CD14-positive monocyte (primary cell): ENCODE measurements at regions not wholly inside any gene's neighbourhood (a gene's known extent, or its start where the extent isn't known, plus 50 kb on each side); places are given as distances from the start of the nearest gene placed in this dataset.

ENCODE experiments used
- DNase-seq, 3 donors: peaks; one replicate each; pipeline ENCODE4 v3.0.0-alpha.2; 2011 to 2022
- H2AFZ ChIP-seq: 2 replicates; pipeline ENCODE4 v1.6.0; 2012; ENCODE audit warnings: mild to moderate bottlenecking, low read depth, low read length, inconsistent platforms; ENCODE audit not compliant: insufficient read depth, poor library complexity, severe bottlenecking
- H3K27ac ChIP-seq, 2 donors: 1 replicate in 1 of 2; 2 replicates in 1 of 2; pipeline ENCODE4 v1.5.1; 2012 to 2013; ENCODE audit warnings: low read length in 2 of 2, control low read depth in 1 of 2, inconsistent platforms in 1 of 2, low read depth in 1 of 2, mild to moderate bottlenecking in 1 of 2
- H3K27me3 ChIP-seq, 2 donors: one replicate each; pipeline versions ENCODE4 v1.6.0 to v1.6.1; 2011 to 2013; ENCODE audit warnings: low read length in 2 of 2; ENCODE audit not compliant: control insufficient read depth in 2 of 2, insufficient read depth in 2 of 2
- H3K36me3 ChIP-seq, 2 donors: replicated peaks in 1 of 2; 1 replicate in 1 of 2; 2 replicates in 1 of 2; pipeline versions ENCODE4 v1.5.1 to v1.6.1; 2012 to 2013; ENCODE audit warnings: low read length in 2 of 2, control low read depth in 1 of 2, inconsistent platforms in 1 of 2, mild to moderate bottlenecking in 1 of 2; ENCODE audit not compliant: insufficient read depth in 2 of 2, control insufficient read depth in 1 of 2
- H3K4me1 ChIP-seq, 2 donors: 1 replicate in 1 of 2; 2 replicates in 1 of 2; pipeline versions ENCODE4 v1.5.1 to v1.6.1; 2012 to 2013; ENCODE audit warnings: low read length in 2 of 2, control low read depth in 1 of 2, inconsistent platforms in 1 of 2, mild to moderate bottlenecking in 1 of 2, moderate library complexity in 1 of 2; ENCODE audit not compliant: insufficient read depth in 2 of 2, control insufficient read depth in 1 of 2
- H3K4me2 ChIP-seq: replicated peaks from 2 replicates; pipeline ENCODE3; 2012; ENCODE audit warnings: low read length, moderate library complexity, mild to moderate bottlenecking; ENCODE audit not compliant: poor library complexity, severe bottlenecking; ENCODE audit errors: extremely low read depth
- H3K4me3 ChIP-seq, 3 experiments: fragments of 200-600 bp in 1 of 3; sonication (generic) in 1 of 3; replicated peaks in 1 of 3; 1 replicate in 2 of 3; 2 replicates in 1 of 3; pipeline ENCODE4 v1.5.1; 2011 to 2013; ENCODE audit warnings: low read length in 3 of 3, mild to moderate bottlenecking in 3 of 3, control low read depth in 2 of 3, low read depth in 2 of 3, inconsistent platforms in 1 of 3, moderate library complexity in 1 of 3
- H3K79me2 ChIP-seq: 2 replicates; pipeline ENCODE4 v1.6.0; 2012; ENCODE audit warnings: mild to moderate bottlenecking, control low read depth, inconsistent platforms, low read length, moderate library complexity; ENCODE audit not compliant: insufficient read depth
- H3K9ac ChIP-seq: 2 replicates; pipeline ENCODE4 v1.6.0; 2017; ENCODE audit warnings: low read length, mild to moderate bottlenecking; ENCODE audit not compliant: insufficient read depth, poor library complexity, severe bottlenecking
- H3K9me3 ChIP-seq, 2 donors: replicated peaks in 1 of 2; 1 replicate in 1 of 2; 2 replicates in 1 of 2; pipeline versions ENCODE4 v1.5.1 to v1.6.1; 2012 to 2013; ENCODE audit warnings: low read length in 2 of 2, control low read depth in 1 of 2; ENCODE audit not compliant: control insufficient read depth in 1 of 2, insufficient read depth in 1 of 2
- H4K20me1 ChIP-seq: 2 replicates; pipeline ENCODE4 v1.6.0; 2012; ENCODE audit warnings: mild to moderate bottlenecking, low read length, control low read depth, moderate library complexity; ENCODE audit not compliant: insufficient read depth
- H3K27ac Mint-ChIP-seq, 7 donors: one replicate each; pipeline ENCODE4 v1.8.0; 2020; ENCODE audit warnings: mild to moderate bottlenecking in 7 of 7, mixed read lengths in 7 of 7, moderate library complexity in 6 of 7, inconsistent platforms in 2 of 7
- H3K27me3 Mint-ChIP-seq, 3 donors: one replicate each; pipeline ENCODE4 v1.8.0; 2021 to 2022; ENCODE audit warnings: low read depth in 3 of 3, mild to moderate bottlenecking in 3 of 3, mixed read lengths in 3 of 3, moderate library complexity in 3 of 3, inconsistent platforms in 1 of 3
- H3K36me3 Mint-ChIP-seq, 2 donors: one replicate each; pipeline ENCODE4 v1.8.0; 2020; ENCODE audit warnings: mixed read lengths in 2 of 2, inconsistent platforms in 1 of 2, mild to moderate bottlenecking in 1 of 2
- H3K4me1 Mint-ChIP-seq: one replicate; pipeline ENCODE4 v1.8.0; 2020; ENCODE audit warnings: mild to moderate bottlenecking, mixed read lengths
- H3K4me3 Mint-ChIP-seq, 2 donors: one replicate each; pipeline ENCODE4 v1.8.0; 2020; ENCODE audit warnings: mild to moderate bottlenecking in 2 of 2, mixed read lengths in 2 of 2, moderate library complexity in 1 of 2
- H3K9me3 Mint-ChIP-seq, 7 donors: one replicate each; pipeline ENCODE4 v1.8.0; 2020 to 2022; ENCODE audit warnings: mixed read lengths in 7 of 7, mild to moderate bottlenecking in 6 of 7, moderate library complexity in 6 of 7, inconsistent platforms in 2 of 7
- CTCF ChIP-seq: fragments of 200-600 bp; IDR thresholded peaks from one replicate; pipeline ENCODE4 v1.8.0; 2022; ENCODE audit warnings: antibody characterized with exemption, mild to moderate bottlenecking
- WGBS: methylation state at CpG from one replicate; pipeline ENCODE4 v1.1.5; 2013; ENCODE audit warnings: missing lambda C conversion rate; ENCODE audit not compliant: insufficient coverage; 5-methylcytosine and 5-hydroxymethylcytosine counted together
- intact Hi-C, 2 donors: fragments of 100-400 bp; cut with micrococcal nuclease; formaldehyde crosslinking; loops; one replicate each; pipeline versions ENCODE4 v1.15.0 to v1.15.1; 2023

- Histone ChIP-seq H3K4me1 (no peaks in the 10 kb centered on the region), H3K27ac (no peak overlapping the region), H4K20me1 (no peaks in the 10 kb centered on the region), H3K27me3 (no peaks in the 10 kb centered on the region), H3K9ac (no peak overlapping the region), H3K9me3 (peaks cover 0 to 3% of the 10 kb centered on the region in 2 donors), H2AFZ (no peak overlapping the region), H3K79me2 (no peaks in the 10 kb centered on the region), H3K36me3 (no peaks in the 10 kb centered on the region), H3K4me3 (no peak overlapping the region), H3K4me2 (no peak overlapping the region)
- no peak overlapping the region for H3K4me3 Mint-ChIP-seq
- TF ChIP-seq CTCF: no peak
- intact Hi-C loops: no loop called here
- no peak for DNase-seq
- H3K4me1 Mint-ChIP-seq: no peaks in the 10 kb centered on the region
- peaks cover 0 to 3% (median 0%) of the 10 kb centered on the region in 3 donors for H3K27me3 Mint-ChIP-seq
- no CpG with 5 or more reads among the region's 5 CpGs for WGBS
- H3K9me3 Mint-ChIP-seq: peaks cover 0 to 6% (median 3%) of the 10 kb centered on the region in 7 donors
- H3K36me3 Mint-ChIP-seq: no peaks in the 10 kb centered on the region
- no peak overlapping the region for H3K27ac Mint-ChIP-seq
Measured at GRCh38 chr13:103731959-103732358, 665.7 kb upstream of the SLC10A2 start.

GRCh38 chr13:103730407-103730806, 664.2 kb upstream of the SLC10A2 start:
- H3K36me3 Mint-ChIP-seq: no peaks in the 10 kb centered on the region
- no peak overlapping the region for H3K4me3 ChIP-seq
- WGBS: 86% methylated on average over 6 of the region's 6 CpGs
- no peaks in the 10 kb centered on the region for H3K27me3 ChIP-seq
- no peak overlapping the region for H2AFZ ChIP-seq
- no peaks in the 10 kb centered on the region for H3K79me2 ChIP-seq
- H3K27ac ChIP-seq: no peak overlapping the region
- H3K4me1 ChIP-seq: no peaks in the 10 kb centered on the region
- H3K9ac ChIP-seq: no peak overlapping the region
- no peak overlapping the region for H3K27ac Mint-ChIP-seq
- H3K36me3 ChIP-seq: no peaks in the 10 kb centered on the region
- intact Hi-C loops: no loop called here
- peaks cover 0 to 3% of the 10 kb centered on the region in 2 donors for H3K9me3 ChIP-seq
- H3K9me3 Mint-ChIP-seq: peaks cover 0 to 3% (median 1%) of the 10 kb centered on the region in 7 donors
- H3K4me1 Mint-ChIP-seq: no peaks in the 10 kb centered on the region
- no peaks in the 10 kb centered on the region for H3K27me3 Mint-ChIP-seq
- H3K4me2 ChIP-seq: no peak overlapping the region
- H4K20me1 ChIP-seq: no peaks in the 10 kb centered on the region
- DNase-seq: no peak
- TF ChIP-seq CTCF: no peak
- H3K4me3 Mint-ChIP-seq: no peak overlapping the region
